Endothelial cell (in vitro differentiated cells): ENCODE measurements at regions not wholly inside any gene's neighbourhood (a gene's known extent, or its start where the extent isn't known, plus 50 kb on each side); places are given as distances from the start of the nearest gene placed in this dataset.

Experiments used
- DNase-seq: peaks from one replicate; pipeline ENCODE4 v3.0.0; 2021; ENCODE audit warnings: low spot score
- H3K27ac Mint-ChIP-seq: one replicate; pipeline ENCODE4 v1.8.0; 2021; ENCODE audit warnings: mixed read lengths, inconsistent platforms; ENCODE audit not compliant: unreplicated experiment
- H3K27me3 Mint-ChIP-seq: one replicate; pipeline ENCODE4 v1.8.0; 2021; ENCODE audit warnings: mild to moderate bottlenecking, moderate library complexity, mixed read lengths, inconsistent platforms; ENCODE audit not compliant: unreplicated experiment
- H3K36me3 Mint-ChIP-seq: one replicate; pipeline ENCODE4 v1.8.0; 2021; ENCODE audit warnings: mild to moderate bottlenecking, low read depth, mixed read lengths, inconsistent platforms; ENCODE audit not compliant: unreplicated experiment
- H3K4me1 Mint-ChIP-seq: one replicate; pipeline ENCODE4 v1.8.0; 2021; ENCODE audit warnings: mild to moderate bottlenecking, mixed read lengths, inconsistent platforms; ENCODE audit not compliant: unreplicated experiment
- H3K4me3 Mint-ChIP-seq: one replicate; pipeline ENCODE4 v1.8.0; 2021; ENCODE audit warnings: mild to moderate bottlenecking, mixed read lengths, inconsistent platforms; ENCODE audit not compliant: unreplicated experiment
- H3K9me3 Mint-ChIP-seq: one replicate; pipeline ENCODE4 v1.8.0; 2021; ENCODE audit warnings: mixed read lengths, inconsistent platforms; ENCODE audit not compliant: unreplicated experiment
- TF ChIP-seq, protein P1 (sequence below): fragments of 200-600 bp; sonication (generic); IDR thresholded peaks from one replicate; pipeline ENCODE4 v1.5.0; 2021; ENCODE audit warnings: antibody characterized with exemption; ENCODE audit not compliant: unreplicated experiment

DNA sequence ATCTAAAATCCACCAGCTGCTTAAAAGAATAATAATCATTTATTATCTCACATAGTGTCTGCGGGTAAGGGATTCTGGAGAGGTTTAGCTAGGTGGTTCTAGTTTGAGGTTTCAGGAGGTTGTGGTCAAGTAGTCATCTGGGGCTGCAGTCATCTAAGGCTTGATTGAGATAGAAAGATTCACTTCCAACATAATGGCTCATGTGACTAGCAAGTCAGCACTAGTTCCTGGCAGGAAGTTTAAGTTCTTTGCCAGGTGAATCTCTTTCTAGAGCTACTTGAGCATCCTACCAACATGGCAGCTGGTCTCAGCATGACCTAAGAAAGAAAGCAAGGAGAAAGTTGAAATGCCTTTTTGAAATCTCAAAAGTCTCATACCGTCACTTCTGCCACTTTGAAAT is 128.8 kb downstream of the EDN1 start:
- peaks cover 3% of the 10 kb centered on the region for H3K36me3 Mint-ChIP-seq
- no peak for DNase-seq
- TF ChIP-seq, protein P1, sequence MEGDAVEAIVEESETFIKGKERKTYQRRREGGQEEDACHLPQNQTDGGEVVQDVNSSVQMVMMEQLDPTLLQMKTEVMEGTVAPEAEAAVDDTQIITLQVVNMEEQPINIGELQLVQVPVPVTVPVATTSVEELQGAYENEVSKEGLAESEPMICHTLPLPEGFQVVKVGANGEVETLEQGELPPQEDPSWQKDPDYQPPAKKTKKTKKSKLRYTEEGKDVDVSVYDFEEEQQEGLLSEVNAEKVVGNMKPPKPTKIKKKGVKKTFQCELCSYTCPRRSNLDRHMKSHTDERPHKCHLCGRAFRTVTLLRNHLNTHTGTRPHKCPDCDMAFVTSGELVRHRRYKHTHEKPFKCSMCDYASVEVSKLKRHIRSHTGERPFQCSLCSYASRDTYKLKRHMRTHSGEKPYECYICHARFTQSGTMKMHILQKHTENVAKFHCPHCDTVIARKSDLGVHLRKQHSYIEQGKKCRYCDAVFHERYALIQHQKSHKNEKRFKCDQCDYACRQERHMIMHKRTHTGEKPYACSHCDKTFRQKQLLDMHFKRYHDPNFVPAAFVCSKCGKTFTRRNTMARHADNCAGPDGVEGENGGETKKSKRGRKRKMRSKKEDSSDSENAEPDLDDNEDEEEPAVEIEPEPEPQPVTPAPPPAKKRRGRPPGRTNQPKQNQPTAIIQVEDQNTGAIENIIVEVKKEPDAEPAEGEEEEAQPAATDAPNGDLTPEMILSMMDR: no peak
- no peak overlapping the region for H3K4me3 Mint-ChIP-seq
- no peaks in the 10 kb centered on the region for H3K27me3 Mint-ChIP-seq
- H3K27ac Mint-ChIP-seq: no peak overlapping the region
- H3K9me3 Mint-ChIP-seq: no peaks in the 10 kb centered on the region
- no peaks in the 10 kb centered on the region for H3K4me1 Mint-ChIP-seq

DNA sequence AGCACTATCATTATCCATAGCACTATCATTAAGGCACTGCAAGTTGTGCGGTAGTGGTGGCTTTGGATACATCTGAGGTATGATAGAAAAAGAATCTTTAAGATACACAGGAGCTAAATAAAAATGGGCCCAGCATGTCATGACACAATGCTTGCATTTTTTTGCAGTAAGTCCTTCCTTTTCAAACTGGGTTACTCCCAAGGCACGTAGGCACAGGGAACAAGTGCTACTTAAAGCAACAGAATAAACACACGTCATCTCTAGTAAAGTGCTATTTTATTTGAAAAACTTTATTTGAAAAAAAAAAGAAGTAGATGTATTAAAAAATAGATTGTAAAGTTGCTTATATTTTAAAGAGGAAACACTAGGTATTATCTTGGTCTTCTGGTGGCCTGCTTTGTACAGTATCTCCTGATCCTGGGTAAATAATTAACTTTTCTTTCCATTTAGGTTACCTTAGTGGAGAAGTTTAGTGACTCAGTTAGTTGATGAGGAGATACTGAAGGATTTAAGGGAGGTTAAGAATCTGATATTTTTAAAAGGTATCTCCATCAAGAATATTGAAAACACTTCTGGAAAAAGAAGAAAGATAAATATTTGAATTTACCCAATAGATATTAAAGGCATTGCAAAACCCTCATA is 129.6 kb downstream of the EDN1 start:
- Mint-ChIP-seq H3K27ac (no peak overlapping the region), H3K9me3 (no peaks in the 10 kb centered on the region), H3K4me3 (no peak overlapping the region), H3K27me3 (no peaks in the 10 kb centered on the region), H3K4me1 (no peaks in the 10 kb centered on the region), H3K36me3 (peaks cover 3% of the 10 kb centered on the region)
- TF ChIP-seq, protein P1: no peak
- DNase-seq: no peak

DNA sequence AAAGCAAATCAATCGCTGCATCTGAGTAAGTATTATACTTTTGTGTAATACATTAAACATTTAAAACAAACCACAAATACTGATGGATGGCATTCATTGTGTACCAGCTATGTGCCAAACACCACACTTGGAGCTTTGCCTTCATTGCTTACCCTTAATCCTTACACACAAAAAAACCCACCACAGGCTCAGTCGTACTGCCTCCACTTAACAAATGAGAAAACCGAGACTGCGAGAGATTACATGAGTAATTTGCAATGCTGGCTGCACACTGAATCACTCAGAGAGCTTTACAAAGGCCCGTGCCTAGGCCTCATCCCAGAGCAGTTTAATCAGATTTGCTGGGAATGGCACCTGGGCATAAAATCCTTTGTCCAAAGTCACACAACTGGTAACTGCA is 130.5 kb downstream of the EDN1 start:
- no peaks in the 10 kb centered on the region for H3K27me3 Mint-ChIP-seq
- H3K27ac Mint-ChIP-seq: no peak overlapping the region
- peaks cover 3% of the 10 kb centered on the region for H3K36me3 Mint-ChIP-seq
- TF ChIP-seq, protein P1: no peak
- H3K4me1 Mint-ChIP-seq: no peaks in the 10 kb centered on the region
- DNase-seq: no peak
- no peak overlapping the region for H3K4me3 Mint-ChIP-seq
- no peaks in the 10 kb centered on the region for H3K9me3 Mint-ChIP-seq

DNA sequence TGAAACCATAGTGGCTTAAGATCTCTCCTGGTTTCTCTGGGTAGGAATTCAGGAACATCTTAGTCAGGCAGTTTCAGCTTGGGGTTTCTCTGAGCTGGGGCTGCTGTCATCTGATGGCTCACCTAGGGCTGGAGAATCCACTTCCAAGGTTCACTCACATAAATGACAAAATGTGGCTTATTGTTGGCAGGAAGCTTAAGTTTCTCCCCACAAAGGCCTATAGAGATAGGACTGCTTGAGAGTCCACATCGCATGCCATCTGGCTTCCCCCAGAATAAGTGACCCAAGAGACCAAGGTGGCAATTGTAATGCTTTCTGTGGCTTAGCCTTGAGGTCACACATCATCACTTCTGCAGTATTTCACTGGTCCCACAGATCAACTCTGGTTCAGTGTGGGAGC is 131.4 kb downstream of the EDN1 start:
- no peak for DNase-seq
- H3K9me3 Mint-ChIP-seq: no peaks in the 10 kb centered on the region
- no peak overlapping the region for H3K27ac Mint-ChIP-seq
- TF ChIP-seq, protein P1: no peak
- H3K4me3 Mint-ChIP-seq: no peak overlapping the region
- H3K36me3 Mint-ChIP-seq: peaks cover 3% of the 10 kb centered on the region
- H3K4me1 Mint-ChIP-seq: no peaks in the 10 kb centered on the region
- H3K27me3 Mint-ChIP-seq: no peaks in the 10 kb centered on the region

- no peaks in the 10 kb centered on the region for H3K4me1 Mint-ChIP-seq
- H3K36me3 Mint-ChIP-seq: peaks cover 3% of the 10 kb centered on the region
- no peaks in the 10 kb centered on the region for H3K9me3 Mint-ChIP-seq
- H3K4me3 Mint-ChIP-seq: no peak overlapping the region
- no peak overlapping the region for H3K27ac Mint-ChIP-seq
- H3K27me3 Mint-ChIP-seq: no peaks in the 10 kb centered on the region
- TF ChIP-seq, protein P1: no peak
- no peak for DNase-seq
Measured at GRCh38 chr6:12422848-12423247, 132.7 kb downstream of the EDN1 start.
